ENCODE measurements at regions not wholly inside any gene's neighbourhood (a gene's known extent, or its start where the extent isn't known, plus 50 kb on each side); places are given as distances from the start of the nearest gene placed in this dataset.
"Not testable (repeated sequence)": the region's sequence is repeated elsewhere in the genome, so short reads cannot be mapped to it uniquely, and the experiment has no call there.

GRCh38 chr5:78709729-78710430 is 61.3 kb upstream of the LHFPL2 start:
- CTCF ChIA-PET; POLR2A ChIA-PET; H3K9me3 Mint-ChIP-seq; H3K9me3 ChIP-seq (ENCODE audit: control insufficient read depth in 1 of 2, insufficient read depth in 1 of 2, low read length in 2 of 2); H3K36me3 Mint-ChIP-seq (ENCODE audit: low read depth); DNase-seq; H3K4me1 ChIP-seq (ENCODE audit: insufficient read depth, low read length); ATAC-seq (ENCODE audit: poor library complexity); H3K4me3 Mint-ChIP-seq; H3K27me3 ChIP-seq (ENCODE audit: control insufficient read depth in 1 of 2, insufficient read depth in 2 of 2, low read length in 2 of 2); H3K27ac Mint-ChIP-seq; intact Hi-C loops (cut with DNase I, micrococcal nuclease); H3K27me3 Mint-ChIP-seq; H3K36me3 ChIP-seq (ENCODE audit: insufficient read depth, low read length); H3K4me3 ChIP-seq (ENCODE audit: low read length); H3K4me1 Mint-ChIP-seq (ENCODE audit: low read depth); H3K27ac ChIP-seq (ENCODE audit: low read depth in 1 of 2, low read length in 2 of 2): not testable (repeated sequence)

GRCh38 chr5:78706825-78707224 is 58.3 kb upstream of the LHFPL2 start:
- no peak overlapping the region for H3K4me3 Mint-ChIP-seq
- Histone ChIP-seq H3K4me3 (ENCODE audit: low read length) (no peak overlapping the region), H3K27ac (ENCODE audit: low read depth in 1 of 2, low read length in 2 of 2) (no peak overlapping the region), H3K36me3 (ENCODE audit: insufficient read depth, low read length) (no peaks in the 10 kb centered on the region), H3K27me3 (ENCODE audit: control insufficient read depth in 1 of 2, insufficient read depth in 2 of 2, low read length in 2 of 2) (no peaks in the 10 kb centered on the region), H3K9me3 (ENCODE audit: control insufficient read depth in 1 of 2, insufficient read depth in 1 of 2, low read length in 2 of 2) (peaks cover 0 to 3% of the 10 kb centered on the region in 2 experiments), H3K4me1 (ENCODE audit: insufficient read depth, low read length) (no peaks in the 10 kb centered on the region)
- CTCF ChIA-PET, result no interaction called here
- POLR2A ChIA-PET, result no interaction called here
- H3K27ac Mint-ChIP-seq, result no peak overlapping the region
- DNase-seq (no peak), ATAC-seq (ENCODE audit: poor library complexity) (no peak)
- H3K4me1 Mint-ChIP-seq (ENCODE audit: low read depth), result no peaks in the 10 kb centered on the region
- no peaks in the 10 kb centered on the region for H3K9me3 Mint-ChIP-seq
- H3K27me3 Mint-ChIP-seq, result peaks cover 3% of the 10 kb centered on the region
- TF ChIP-seq CTCF (IDR thresholded peaks at IDR 0.05), result no peak
- H3K36me3 Mint-ChIP-seq (ENCODE audit: low read depth), result no peaks in the 10 kb centered on the region
- intact Hi-C loops (cut with DNase I, micrococcal nuclease), result no loop called here

DNA sequence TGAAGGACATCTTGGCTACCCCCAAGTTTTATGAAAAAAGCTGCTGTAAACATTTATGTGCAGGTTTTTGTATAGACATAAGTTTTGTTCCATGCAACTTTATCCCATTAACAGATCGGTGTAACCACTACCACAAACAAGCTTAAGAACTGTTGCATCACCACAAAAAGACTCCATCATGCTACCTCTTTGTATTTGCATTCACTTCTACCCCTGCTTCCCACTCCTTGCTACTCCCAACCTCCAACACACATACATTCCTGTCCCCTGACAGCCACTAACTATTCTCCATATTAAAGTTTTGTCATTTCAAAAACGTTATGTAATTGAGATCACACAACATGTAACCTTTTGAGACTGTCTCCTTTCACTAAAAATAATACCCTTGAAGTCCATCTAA is 57.8 kb upstream of the LHFPL2 start:
- TF ChIP-seq CTCF (IDR thresholded peaks at IDR 0.05), result no peak

DNA sequence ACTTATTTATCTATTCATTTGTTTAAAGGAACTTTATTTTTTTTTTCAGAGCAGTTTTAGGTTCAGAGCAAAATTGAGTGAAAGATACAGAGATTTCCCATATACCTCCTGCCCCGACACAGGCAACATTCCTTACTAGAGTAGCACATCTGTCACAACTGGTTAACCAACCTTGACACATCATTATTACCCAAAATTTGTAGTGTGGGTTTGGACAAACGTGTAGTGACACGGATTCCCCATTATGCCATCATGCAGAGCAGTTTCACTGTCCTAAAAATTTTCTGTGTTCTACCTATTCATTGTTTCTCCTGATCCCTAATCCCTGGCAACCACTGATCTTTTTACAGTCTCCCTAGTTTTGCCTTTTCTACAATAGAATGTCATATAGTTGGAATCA is 57.3 kb upstream of the LHFPL2 start:
- no peak overlapping the region for H3K4me3 ChIP-seq (ENCODE audit: low read length)
- ChIA-PET CTCF (no interaction called here), POLR2A (no interaction called here)
- DNase-seq (no peak), ATAC-seq (ENCODE audit: poor library complexity) (no peak)
- no peaks in the 10 kb centered on the region for H3K4me1 ChIP-seq (ENCODE audit: insufficient read depth, low read length)
- H3K4me3 Mint-ChIP-seq, result no peak overlapping the region
- H3K36me3 Mint-ChIP-seq (ENCODE audit: low read depth), result no peaks in the 10 kb centered on the region
- no peaks in the 10 kb centered on the region for H3K27me3 ChIP-seq (ENCODE audit: control insufficient read depth in 1 of 2, insufficient read depth in 2 of 2, low read length in 2 of 2)
- H3K27ac Mint-ChIP-seq, result no peak overlapping the region
- H3K9me3 ChIP-seq (ENCODE audit: control insufficient read depth in 1 of 2, insufficient read depth in 1 of 2, low read length in 2 of 2), result peaks cover 0 to 3% of the 10 kb centered on the region in 2 experiments
- no peak for TF ChIP-seq CTCF (IDR thresholded peaks at IDR 0.05)
- H3K4me1 Mint-ChIP-seq (ENCODE audit: low read depth), result no peaks in the 10 kb centered on the region
- H3K27me3 Mint-ChIP-seq, result peaks cover 3% of the 10 kb centered on the region
- no peaks in the 10 kb centered on the region for H3K9me3 Mint-ChIP-seq
- no peaks in the 10 kb centered on the region for H3K36me3 ChIP-seq (ENCODE audit: insufficient read depth, low read length)
- no peak overlapping the region for H3K27ac ChIP-seq (ENCODE audit: low read depth in 1 of 2, low read length in 2 of 2)
- intact Hi-C loops (cut with DNase I, micrococcal nuclease), result no loop called here

More for the DNA sequence above, 57.8 kb upstream of the LHFPL2 start:
- Histone ChIP-seq H3K36me3 (ENCODE audit: insufficient read depth, low read length) (no peaks in the 10 kb centered on the region), H3K27me3 (ENCODE audit: control insufficient read depth in 1 of 2, insufficient read depth in 2 of 2, low read length in 2 of 2) (no peaks in the 10 kb centered on the region), H3K4me1 (ENCODE audit: insufficient read depth, low read length) (no peaks in the 10 kb centered on the region), H3K9me3 (ENCODE audit: control insufficient read depth in 1 of 2, insufficient read depth in 1 of 2, low read length in 2 of 2) (peaks cover 0 to 3% of the 10 kb centered on the region in 2 experiments), H3K27ac (ENCODE audit: low read depth in 1 of 2, low read length in 2 of 2) (no peak overlapping the region), H3K4me3 (ENCODE audit: low read length) (no peak overlapping the region)
- CTCF ChIA-PET, result no interaction called here
- H3K36me3 Mint-ChIP-seq (ENCODE audit: low read depth), result no peaks in the 10 kb centered on the region
- H3K4me1 Mint-ChIP-seq (ENCODE audit: low read depth), result no peaks in the 10 kb centered on the region
- H3K27me3 Mint-ChIP-seq, result peaks cover 3% of the 10 kb centered on the region
- POLR2A ChIA-PET, result no interaction called here
- DNase-seq (no peak), ATAC-seq (ENCODE audit: poor library complexity) (no peak)
- H3K9me3 Mint-ChIP-seq, result no peaks in the 10 kb centered on the region
- H3K4me3 Mint-ChIP-seq, result no peak overlapping the region
- H3K27ac Mint-ChIP-seq, result no peak overlapping the region
- intact Hi-C loops (cut with DNase I, micrococcal nuclease), result no loop called here
